ENCODE measurements at regions not wholly inside any gene's neighbourhood (a gene's known extent, or its start where the extent isn't known, plus 50 kb on each side); places are given as distances from the start of the nearest gene placed in this dataset.

DNA sequence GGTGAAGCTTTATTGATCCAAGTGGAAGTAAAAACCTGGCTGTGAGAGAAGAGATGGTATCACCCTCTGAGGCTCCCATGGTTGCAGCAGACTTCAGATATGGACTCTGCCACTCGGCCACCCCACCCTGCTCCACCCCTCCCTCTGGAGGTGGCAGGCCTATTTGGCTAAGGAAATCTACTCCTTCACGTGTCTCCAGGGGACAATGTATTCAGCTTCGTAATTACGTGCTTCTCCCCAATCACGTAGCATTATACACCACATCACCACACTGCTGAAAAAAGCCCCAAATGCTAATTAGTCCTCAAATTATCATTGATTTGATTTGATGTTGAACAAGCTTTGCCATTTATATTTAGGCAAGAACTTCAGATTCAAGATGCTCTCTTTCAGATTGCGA lies 220.7 kb downstream of the OMA1 start:
- Histone ChIP-seq H3K27me3 (ENCODE audit: control insufficient read depth in 2 of 2, insufficient read depth in 2 of 2, low read length in 2 of 2) (peaks cover 0 to 5% of the 10 kb centered on the region in 2 experiments; a peak in 1 of 5 replicates), H3K36me3 (ENCODE audit: control insufficient read depth, insufficient read depth, low read length) (no peaks in the 10 kb centered on the region), H3K4me1 (replicated peaks in 1 of 2; ENCODE audit: control insufficient read depth in 2 of 2, insufficient read depth in 2 of 2, low read length in 2 of 2) (no peaks in the 10 kb centered on the region), H3K9me3 (replicated peaks; ENCODE audit: control insufficient read depth, insufficient read depth, low read depth, low read length) (no peaks in the 10 kb centered on the region), H3K9ac (ENCODE audit: insufficient read depth in 1 of 2, low read depth in 2 of 2, low read length in 2 of 2) (no peak overlapping the region), H3K27ac (ENCODE audit: extremely low read depth, low read depth, low read length) (no peak overlapping the region), H4K20me1 (replicated peaks; ENCODE audit: control insufficient read depth, insufficient read depth, low read length) (no peaks in the 10 kb centered on the region), H3K79me2 (ENCODE audit: control insufficient read depth, insufficient read depth, low read length) (no peaks in the 10 kb centered on the region), H3K4me2 (ENCODE audit: insufficient read depth, low read length) (no peak overlapping the region), H2AFZ (ENCODE audit: low read depth, low read length) (no peak overlapping the region), H3K4me3 (no peak overlapping the region), H3K9me1 (ENCODE audit: control insufficient read depth, insufficient read depth, low read length) (no peaks in the 10 kb centered on the region)
- ChIA-PET POLR2A (no interaction called here), CTCF (ENCODE audit: low intra/inter-chr PET ratio) (no interaction called here)
- intact Hi-C loops (cut with micrococcal nuclease), result no loop called here
- in situ Hi-C loops (cut with MboI), result no loop called here
- under 1% methylated on average over 6 of the region's 6 CpGs for WGBS (ENCODE audit: insufficient coverage, low coverage, missing lambda C conversion rate)
- BruUV-seq (replicated peaks), result no TSS peak
- no peak for FAIRE-seq
- no peak for DNase-seq (ENCODE audit: extremely low read depth in 1 of 4, low spot score in 3 of 4)
- no peak for ATAC-seq
- no peak for TF ChIP-seq U2AF2 (optimal IDR thresholded peaks at IDR 0.05; ENCODE audit: low read depth, low read length)
- TF ChIP-seq EWSR1 (IDR thresholded peaks at IDR 0.05; ENCODE audit: borderline replicate concordance, low read depth, partially characterized antibody), result no peak
- TF ChIP-seq SIN3B (IDR thresholded peaks at IDR 0.05; ENCODE audit: low read depth), result no peak
- TF ChIP-seq HNRNPLL (IDR thresholded peaks at IDR 0.05; ENCODE audit: low read depth, low read length, poor library complexity, severe bottlenecking), result no peak
- no peak for TF ChIP-seq POU5F1 (IDR thresholded peaks at IDR 0.05; ENCODE audit: borderline replicate concordance, low read depth, low read length, partially characterized antibody)
- no peak for TF ChIP-seq PURB (CRISPR knock-in tag; IDR thresholded peaks at IDR 0.05; ENCODE audit: low read depth)
- TF ChIP-seq ZBTB7A (IDR thresholded peaks at IDR 0.05; ENCODE audit: borderline replicate concordance, control insufficient read depth, low read depth, low read length), result no peak
- no peak for TF ChIP-seq FOXJ2 (tag; IDR thresholded peaks at IDR 0.05)
- TF ChIP-seq ZNF778 (CRISPR knock-in tag; IDR thresholded peaks at IDR 0.05), result no peak
- TF ChIP-seq KDM1A (IDR thresholded peaks at IDR 0.05), result no peak
- TF ChIP-seq, protein P1, sequence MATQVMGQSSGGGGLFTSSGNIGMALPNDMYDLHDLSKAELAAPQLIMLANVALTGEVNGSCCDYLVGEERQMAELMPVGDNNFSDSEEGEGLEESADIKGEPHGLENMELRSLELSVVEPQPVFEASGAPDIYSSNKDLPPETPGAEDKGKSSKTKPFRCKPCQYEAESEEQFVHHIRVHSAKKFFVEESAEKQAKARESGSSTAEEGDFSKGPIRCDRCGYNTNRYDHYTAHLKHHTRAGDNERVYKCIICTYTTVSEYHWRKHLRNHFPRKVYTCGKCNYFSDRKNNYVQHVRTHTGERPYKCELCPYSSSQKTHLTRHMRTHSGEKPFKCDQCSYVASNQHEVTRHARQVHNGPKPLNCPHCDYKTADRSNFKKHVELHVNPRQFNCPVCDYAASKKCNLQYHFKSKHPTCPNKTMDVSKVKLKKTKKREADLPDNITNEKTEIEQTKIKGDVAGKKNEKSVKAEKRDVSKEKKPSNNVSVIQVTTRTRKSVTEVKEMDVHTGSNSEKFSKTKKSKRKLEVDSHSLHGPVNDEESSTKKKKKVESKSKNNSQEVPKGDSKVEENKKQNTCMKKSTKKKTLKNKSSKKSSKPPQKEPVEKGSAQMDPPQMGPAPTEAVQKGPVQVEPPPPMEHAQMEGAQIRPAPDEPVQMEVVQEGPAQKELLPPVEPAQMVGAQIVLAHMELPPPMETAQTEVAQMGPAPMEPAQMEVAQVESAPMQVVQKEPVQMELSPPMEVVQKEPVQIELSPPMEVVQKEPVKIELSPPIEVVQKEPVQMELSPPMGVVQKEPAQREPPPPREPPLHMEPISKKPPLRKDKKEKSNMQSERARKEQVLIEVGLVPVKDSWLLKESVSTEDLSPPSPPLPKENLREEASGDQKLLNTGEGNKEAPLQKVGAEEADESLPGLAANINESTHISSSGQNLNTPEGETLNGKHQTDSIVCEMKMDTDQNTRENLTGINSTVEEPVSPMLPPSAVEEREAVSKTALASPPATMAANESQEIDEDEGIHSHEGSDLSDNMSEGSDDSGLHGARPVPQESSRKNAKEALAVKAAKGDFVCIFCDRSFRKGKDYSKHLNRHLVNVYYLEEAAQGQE (IDR thresholded peaks at IDR 0.05; ENCODE audit: borderline replicate concordance), result no peak
- TF ChIP-seq, protein P1 (CRISPR knock-in tag; IDR thresholded peaks at IDR 0.05; ENCODE audit: low read depth), result no peak
- TF ChIP-seq RFX5 (IDR thresholded peaks at IDR 0.05; ENCODE audit: low read depth, low read length), result no peak
- TF ChIP-seq, protein P2, sequence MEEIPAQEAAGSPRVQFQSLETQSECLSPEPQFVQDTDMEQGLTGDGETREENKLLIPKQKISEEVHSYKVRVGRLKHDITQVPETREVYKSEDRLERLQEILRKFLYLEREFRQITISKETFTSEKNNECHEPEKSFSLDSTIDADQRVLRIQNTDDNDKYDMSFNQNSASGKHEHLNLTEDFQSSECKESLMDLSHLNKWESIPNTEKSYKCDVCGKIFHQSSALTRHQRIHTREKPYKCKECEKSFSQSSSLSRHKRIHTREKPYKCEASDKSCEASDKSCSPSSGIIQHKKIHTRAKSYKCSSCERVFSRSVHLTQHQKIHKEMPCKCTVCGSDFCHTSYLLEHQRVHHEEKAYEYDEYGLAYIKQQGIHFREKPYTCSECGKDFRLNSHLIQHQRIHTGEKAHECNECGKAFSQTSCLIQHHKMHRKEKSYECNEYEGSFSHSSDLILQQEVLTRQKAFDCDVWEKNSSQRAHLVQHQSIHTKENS (CRISPR knock-in tag; IDR thresholded peaks at IDR 0.05), result no peak

Measured in K562 (cell line).